GM12865 (cell line): ENCODE measurements at regions not wholly inside any gene's neighbourhood (a gene's known extent, or its start where the extent isn't known, plus 50 kb on each side); places are given as distances from the start of the nearest gene placed in this dataset.

Source experiments
- DNase-seq: peaks from one replicate; pipeline ENCODE4 v3.0.0; 2010; ENCODE audit warnings: low read depth
- H3K4me3 ChIP-seq: 2 replicates; pipeline ENCODE4 v1.5.1; 2011; ENCODE audit warnings: mild to moderate bottlenecking, low read depth, low read length, control low read depth
- CTCF ChIP-seq: IDR thresholded peaks from 2 replicates; pipeline ENCODE4 v1.5.1; 2011; ENCODE audit warnings: low read length, control low read depth, low read depth, inconsistent platforms; ENCODE audit not compliant: insufficient read depth; ENCODE audit errors: missing control alignments

- no peak overlapping the region for H3K4me3 ChIP-seq
- no peak for DNase-seq
- no peak for TF ChIP-seq CTCF
Measured at GRCh38 chr4:27819246-27819645, 958.6 kb downstream of the STIM2 start.

DNA sequence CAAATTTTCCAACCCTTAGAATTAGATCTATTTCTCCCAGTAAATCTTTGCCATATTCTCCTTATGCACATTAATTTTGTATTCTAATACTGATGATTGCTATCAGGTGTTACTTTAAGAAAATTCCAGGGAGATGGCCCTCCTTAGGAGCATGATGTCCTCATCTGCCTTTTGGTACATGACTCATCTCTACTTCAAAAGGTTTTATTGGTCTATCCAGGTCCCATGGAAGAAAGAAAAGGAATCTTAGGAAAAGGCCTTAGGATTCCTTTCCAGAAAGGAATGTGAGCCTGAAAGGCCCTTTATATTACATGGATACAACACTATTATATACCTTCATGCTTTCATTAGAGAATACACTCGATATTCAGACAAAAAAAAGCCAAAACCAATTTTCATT, 968.2 kb downstream of the STIM2 start:
- no peak for TF ChIP-seq CTCF
- no peak for DNase-seq

GRCh38 chr4:27830251-27830650, 969.6 kb downstream of the STIM2 start:
- TF ChIP-seq CTCF = no peak
- H3K4me3 ChIP-seq = no peak overlapping the region
- DNase-seq = no peak

More for the DNA sequence above, 968.2 kb downstream of the STIM2 start:
- H3K4me3 ChIP-seq = no peak overlapping the region

DNA sequence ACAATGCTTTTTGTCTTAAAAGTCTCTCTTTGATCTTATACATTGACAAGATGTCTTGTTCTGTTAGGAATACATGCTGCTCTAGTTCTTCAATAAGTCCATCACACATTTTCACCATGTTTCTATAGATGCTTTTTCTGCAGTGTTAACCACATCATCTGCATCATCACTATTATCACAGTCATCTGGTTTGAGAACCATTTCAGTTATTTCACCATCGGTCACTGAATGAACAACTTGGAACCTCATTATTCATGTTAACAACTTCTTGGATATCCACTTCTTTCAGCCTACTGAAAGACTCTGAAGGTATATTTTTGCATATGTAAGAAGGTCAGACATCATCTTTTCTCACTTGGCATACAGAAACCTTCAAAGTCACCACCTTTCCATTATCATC, 975.2 kb downstream of the STIM2 start:
- no peak for DNase-seq
- no peak overlapping the region for H3K4me3 ChIP-seq
- TF ChIP-seq CTCF = no peak

GRCh38 chr4:27836523-27836922, 975.9 kb downstream of the STIM2 start:
- no peak for TF ChIP-seq CTCF
- DNase-seq = no peak
- H3K4me3 ChIP-seq = no peak overlapping the region

DNA sequence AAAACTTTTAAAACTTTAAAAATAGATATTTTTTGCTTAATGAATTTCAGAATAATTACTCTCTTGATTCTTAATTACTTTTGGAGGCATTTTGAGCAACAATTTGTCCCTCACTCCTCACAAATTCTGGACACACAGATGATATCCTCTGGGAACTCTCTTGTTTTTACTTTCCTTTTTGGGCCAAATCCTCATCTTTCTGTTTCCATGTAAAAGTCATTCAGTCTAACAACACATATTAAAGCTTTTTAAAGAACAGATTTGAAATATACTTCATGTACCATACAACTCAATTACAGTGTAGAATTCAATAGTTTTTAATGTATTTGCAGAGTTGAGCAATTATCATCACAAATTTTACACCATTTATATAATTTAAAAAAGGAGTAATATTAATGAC, 983.1 kb downstream of the STIM2 start:
- no peak overlapping the region for H3K4me3 ChIP-seq
- DNase-seq = no peak
- no peak for TF ChIP-seq CTCF

DNA sequence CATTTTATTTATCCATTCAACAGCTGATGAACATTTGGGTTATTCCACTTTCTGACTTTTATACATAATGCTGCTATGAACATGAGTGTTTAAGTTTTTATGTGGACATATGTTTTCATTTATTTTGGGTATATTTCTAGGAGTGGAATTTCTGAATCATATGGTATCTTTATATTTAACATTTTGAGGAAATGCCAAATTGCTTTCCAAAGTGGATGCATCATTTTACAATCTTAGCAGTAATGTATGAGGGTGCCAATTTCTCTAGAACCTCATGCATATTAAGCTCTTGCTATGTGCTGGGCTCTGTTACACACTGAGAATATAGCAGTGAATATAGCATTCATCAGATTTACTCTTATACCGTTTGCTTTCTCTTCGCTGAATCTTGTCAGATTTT, 983.7 kb downstream of the STIM2 start:
- H3K4me3 ChIP-seq = no peak overlapping the region
- TF ChIP-seq CTCF = no peak
- DNase-seq = no peak
